ENCODE measurements at regions not wholly inside any gene's neighbourhood (a gene's known extent, or its start where the extent isn't known, plus 50 kb on each side); places are given as distances from the start of the nearest gene placed in this dataset.

GRCh38 chr2:83055376-83056010 lies 1403.6 kb downstream of the SUCLG1 start:
- Mint-ChIP-seq H3K4me1 (no peaks in the 10 kb centered on the region), H3K27ac (no peak overlapping the region), H3K9me3 (ENCODE audit: low read depth) (peaks cover 4% of the 10 kb centered on the region), H3K36me3 (peaks cover 3% of the 10 kb centered on the region), H3K4me3 (no peak overlapping the region), H3K27me3 (no peaks in the 10 kb centered on the region)
- CTCF ChIA-PET = no interaction called here
- DNase-seq (no peak), ATAC-seq (no peak)

GRCh38 chr2:83054751-83055150 lies 1404.3 kb downstream of the SUCLG1 start:
- Mint-ChIP-seq H3K27ac (no peak overlapping the region), H3K4me3 (no peak overlapping the region), H3K27me3 (no peaks in the 10 kb centered on the region), H3K4me1 (no peaks in the 10 kb centered on the region), H3K36me3 (peaks cover 3% of the 10 kb centered on the region), H3K9me3 (ENCODE audit: low read depth) (peaks cover 4% of the 10 kb centered on the region)
- CTCF ChIA-PET = no interaction called here
- DNase-seq (no peak), ATAC-seq (no peak)

GRCh38 chr2:83051538-83052170 lies 1407.4 kb downstream of the SUCLG1 start:
- Mint-ChIP-seq H3K36me3 (peaks cover 3% of the 10 kb centered on the region), H3K9me3 (ENCODE audit: low read depth) (peaks cover 4% of the 10 kb centered on the region), H3K4me3 (no peak overlapping the region), H3K27ac (no peak overlapping the region), H3K27me3 (no peaks in the 10 kb centered on the region), H3K4me1 (no peaks in the 10 kb centered on the region)
- ATAC-seq = no peak
- CTCF ChIA-PET = no interaction called here
- DNase-seq = no peak

- H3K4me3 Mint-ChIP-seq = no peak overlapping the region
- CTCF ChIA-PET = no interaction called here
- H3K27ac Mint-ChIP-seq = no peak overlapping the region
- ATAC-seq (no peak), DNase-seq (no peak)
- no peaks in the 10 kb centered on the region for H3K27me3 Mint-ChIP-seq
- H3K4me1 Mint-ChIP-seq = no peaks in the 10 kb centered on the region
- H3K9me3 Mint-ChIP-seq (ENCODE audit: low read depth) = peaks cover 13% of the 10 kb centered on the region
- no peaks in the 10 kb centered on the region for H3K36me3 Mint-ChIP-seq
Observed at GRCh38 chr2:83042053-83042452, 1417.0 kb downstream of the SUCLG1 start.

- no peak overlapping the region for H3K4me3 Mint-ChIP-seq
- no peaks in the 10 kb centered on the region for H3K27me3 Mint-ChIP-seq
- no peak for ATAC-seq
- no peaks in the 10 kb centered on the region for H3K4me1 Mint-ChIP-seq
- H3K9me3 Mint-ChIP-seq (ENCODE audit: low read depth) = peaks cover 12% of the 10 kb centered on the region
- no peak overlapping the region for H3K27ac Mint-ChIP-seq
- no peak for DNase-seq
- H3K36me3 Mint-ChIP-seq = no peaks in the 10 kb centered on the region
- CTCF ChIA-PET = no interaction called here
Observed at GRCh38 chr2:83022631-83023210, 1436.4 kb downstream of the SUCLG1 start.

- CTCF ChIA-PET = no interaction called here
- no peaks in the 10 kb centered on the region for H3K27me3 Mint-ChIP-seq
- no peak overlapping the region for H3K27ac Mint-ChIP-seq
- ATAC-seq = no peak
- no peak overlapping the region for H3K4me3 Mint-ChIP-seq
- peaks cover 7% of the 10 kb centered on the region for H3K9me3 Mint-ChIP-seq (ENCODE audit: low read depth)
- DNase-seq = no peak
- no peaks in the 10 kb centered on the region for H3K36me3 Mint-ChIP-seq
- no peaks in the 10 kb centered on the region for H3K4me1 Mint-ChIP-seq
Observed at GRCh38 chr2:83017366-83018090, 1441.6 kb downstream of the SUCLG1 start.

- H3K36me3 Mint-ChIP-seq = no peaks in the 10 kb centered on the region
- no peak for DNase-seq
- CTCF ChIA-PET = no interaction called here
Observed at GRCh38 chr2:83016343-83017110, 1442.6 kb downstream of the SUCLG1 start.

GRCh38 chr2:83015900-83016299 lies 1443.2 kb downstream of the SUCLG1 start:
- Mint-ChIP-seq H3K27ac (no peak overlapping the region), H3K9me3 (ENCODE audit: low read depth) (peaks cover 8% of the 10 kb centered on the region), H3K4me1 (no peaks in the 10 kb centered on the region), H3K4me3 (no peak overlapping the region), H3K27me3 (no peaks in the 10 kb centered on the region), H3K36me3 (no peaks in the 10 kb centered on the region)
- no peak for DNase-seq
- no peak for ATAC-seq
- CTCF ChIA-PET = no interaction called here

More at GRCh38 chr2:83016343-83017110, 1442.6 kb downstream of the SUCLG1 start:
- Mint-ChIP-seq H3K4me3 (no peak overlapping the region), H3K9me3 (ENCODE audit: low read depth) (peaks cover 7% of the 10 kb centered on the region), H3K27ac (no peak overlapping the region), H3K27me3 (no peaks in the 10 kb centered on the region), H3K4me1 (no peaks in the 10 kb centered on the region)
- no peak for ATAC-seq

- no peak for DNase-seq
- Mint-ChIP-seq H3K9me3 (ENCODE audit: low read depth) (peaks cover 7% of the 10 kb centered on the region), H3K36me3 (no peaks in the 10 kb centered on the region), H3K27me3 (no peaks in the 10 kb centered on the region), H3K4me3 (no peak overlapping the region), H3K27ac (no peak overlapping the region), H3K4me1 (no peaks in the 10 kb centered on the region)
- ATAC-seq = no peak
- CTCF ChIA-PET = no interaction called here
Observed at GRCh38 chr2:83015035-83015715, 1443.9 kb downstream of the SUCLG1 start.

- H3K4me1 Mint-ChIP-seq = no peaks in the 10 kb centered on the region
- no peaks in the 10 kb centered on the region for H3K36me3 Mint-ChIP-seq
- no peak overlapping the region for H3K27ac Mint-ChIP-seq
- no peak for ATAC-seq
- CTCF ChIA-PET = no interaction called here
- no peak for DNase-seq
- peaks cover 7% of the 10 kb centered on the region for H3K9me3 Mint-ChIP-seq (ENCODE audit: low read depth)
- H3K27me3 Mint-ChIP-seq = no peaks in the 10 kb centered on the region
- no peak overlapping the region for H3K4me3 Mint-ChIP-seq
Observed at GRCh38 chr2:83014462-83014861, 1444.6 kb downstream of the SUCLG1 start.

- no peak overlapping the region for H3K27ac Mint-ChIP-seq
- CTCF ChIA-PET = no interaction called here
- no peak for DNase-seq
- H3K9me3 Mint-ChIP-seq (ENCODE audit: low read depth) = peaks cover 3% of the 10 kb centered on the region
- H3K36me3 Mint-ChIP-seq = no peaks in the 10 kb centered on the region
- ATAC-seq = no peak
- no peaks in the 10 kb centered on the region for H3K4me1 Mint-ChIP-seq
- no peak overlapping the region for H3K4me3 Mint-ChIP-seq
- H3K27me3 Mint-ChIP-seq = no peaks in the 10 kb centered on the region
Observed at GRCh38 chr2:83006961-83007360, 1452.1 kb downstream of the SUCLG1 start.

GRCh38 chr2:83003555-83003954 lies 1455.5 kb downstream of the SUCLG1 start:
- Mint-ChIP-seq H3K27ac (no peak overlapping the region), H3K4me3 (no peak overlapping the region), H3K4me1 (no peaks in the 10 kb centered on the region), H3K36me3 (no peaks in the 10 kb centered on the region), H3K27me3 (no peaks in the 10 kb centered on the region), H3K9me3 (ENCODE audit: low read depth) (no peaks in the 10 kb centered on the region)
- CTCF ChIA-PET = no interaction called here
- ATAC-seq = no peak
- no peak for DNase-seq

- DNase-seq (no peak), ATAC-seq (no peak)
- Mint-ChIP-seq H3K27me3 (no peaks in the 10 kb centered on the region), H3K9me3 (ENCODE audit: low read depth) (no peaks in the 10 kb centered on the region), H3K4me3 (no peak overlapping the region), H3K4me1 (no peaks in the 10 kb centered on the region), H3K36me3 (no peaks in the 10 kb centered on the region), H3K27ac (no peak overlapping the region)
- CTCF ChIA-PET = no interaction called here
Observed at GRCh38 chr2:83002706-83003105, 1456.4 kb downstream of the SUCLG1 start.

Measured in activated CD8-positive, alpha-beta memory T cell treated with anti-CD3 and anti-CD28 coated beads, Interleukin-2, amount 10 ng/mL, durations not matched to agents 7 days and 5 days (primary cell).